ENCODE measurements at regions not wholly inside any gene's neighbourhood (a gene's known extent, or its start where the extent isn't known, plus 50 kb on each side); places are given as distances from the start of the nearest gene placed in this dataset.
"Not testable (repeated sequence)": the region's sequence is repeated elsewhere in the genome, so short reads cannot be mapped to it uniquely, and the experiment has no call there.

GRCh38 chr1:187848321-187848720, 1019.6 kb downstream of the PLA2G4A start:
- DNase-seq: no peak

- not testable (repeated sequence) for DNase-seq
Measured at GRCh38 chr1:187850146-187850545, 1021.4 kb downstream of the PLA2G4A start.

- no peak for DNase-seq
Measured at GRCh38 chr1:187853505-187853904, 1024.8 kb downstream of the PLA2G4A start.

GRCh38 chr1:187854457-187854856, 1025.7 kb downstream of the PLA2G4A start:
- DNase-seq: no peak

GRCh38 chr1:187862506-187862905, 1033.8 kb downstream of the PLA2G4A start:
- no peak for DNase-seq

- no peak for DNase-seq
Measured at GRCh38 chr1:187870552-187870951, 1041.8 kb downstream of the PLA2G4A start.

GRCh38 chr1:187871177-187871845, 1042.6 kb downstream of the PLA2G4A start:
- no peak for DNase-seq

GRCh38 chr1:187872550-187872949, 1043.8 kb downstream of the PLA2G4A start:
- DNase-seq: no peak

GRCh38 chr1:187873126-187873525, 1044.4 kb downstream of the PLA2G4A start:
- DNase-seq: no peak

GRCh38 chr1:187876775-187877174, 1048.0 kb downstream of the PLA2G4A start:
- DNase-seq: peak; percentile 87

- DNase-seq: peak; percentile 99
Measured at GRCh38 chr1:187877220-187877619, 1048.5 kb downstream of the PLA2G4A start.

GRCh38 chr1:187878883-187879282, 1050.1 kb downstream of the PLA2G4A start:
- peak; percentile 62 for DNase-seq

GRCh38 chr1:187883356-187883755, 1054.6 kb downstream of the PLA2G4A start:
- DNase-seq: no peak

GRCh38 chr1:187891993-187892682, 1063.4 kb downstream of the PLA2G4A start:
- DNase-seq: no peak

- DNase-seq: no peak
Measured at GRCh38 chr1:187892683-187893039, 1063.9 kb downstream of the PLA2G4A start.

GRCh38 chr1:187893471-187893870, 1064.7 kb downstream of the PLA2G4A start:
- DNase-seq: no peak

- DNase-seq: no peak
Measured at GRCh38 chr1:187894349-187894748, 1065.6 kb downstream of the PLA2G4A start.

GRCh38 chr1:187903223-187903622, 1074.5 kb downstream of the PLA2G4A start:
- no peak for DNase-seq

- DNase-seq: no peak
Measured at GRCh38 chr1:187909382-187909781, 1080.6 kb downstream of the PLA2G4A start.

- DNase-seq: no peak
Measured at GRCh38 chr1:187911820-187912219, 1083.1 kb downstream of the PLA2G4A start.

GRCh38 chr1:187920976-187921375, 1092.2 kb downstream of the PLA2G4A start:
- DNase-seq: no peak

- DNase-seq: no peak
Measured at GRCh38 chr1:187921426-187921825, 1092.7 kb downstream of the PLA2G4A start.

GRCh38 chr1:187922255-187922654, 1093.5 kb downstream of the PLA2G4A start:
- DNase-seq: no peak

- no peak for DNase-seq
Measured at GRCh38 chr1:187924252-187924651, 1095.5 kb downstream of the PLA2G4A start.

- no peak for DNase-seq
Measured at GRCh38 chr1:187928288-187928687, 1099.5 kb downstream of the PLA2G4A start.

Measured in NCI-H187 treated with DMSO at 0.1 percent for 48 hours (cell line).